Loucy (cell line): ENCODE measurements at regions not wholly inside any gene's neighbourhood (a gene's known extent, or its start where the extent isn't known, plus 50 kb on each side); places are given as distances from the start of the nearest gene placed in this dataset.
"Not testable (repeated sequence)": the region's sequence is repeated elsewhere in the genome, so short reads cannot be mapped to it uniquely, and the experiment has no call there.

Source experiments
- H2AFZ ChIP-seq: fragments of 200-600 bp; sonication (generic); 2 replicates; pipeline ENCODE4 v1.6.0; 2016; ENCODE audit warnings: antibody characterized with exemption, mild to moderate bottlenecking, low read length, moderate library complexity
- H3F3A ChIP-seq: fragments of 200-600 bp; 2 replicates; pipeline ENCODE4 v1.6.0; 2016; ENCODE audit warnings: antibody characterized with exemption, low read depth, mild to moderate bottlenecking
- H3K27me3 ChIP-seq: fragments of 200-600 bp; sonication (generic); 2 replicates; pipeline ENCODE4 v1.6.1; 2014; ENCODE audit warnings: low read length, mild to moderate bottlenecking; ENCODE audit not compliant: insufficient read depth, poor library complexity, severe bottlenecking
- H3K36me3 ChIP-seq: fragments of 200-600 bp; sonication (generic); 2 replicates; pipeline ENCODE4 v1.6.1; 2016; ENCODE audit warnings: low read length; ENCODE audit not compliant: insufficient read depth
- H3K4me1 ChIP-seq: fragments of 200-600 bp; sonication (generic); 2 replicates; pipeline ENCODE4 v1.5.1; 2014; ENCODE audit warnings: low read length, mild to moderate bottlenecking; ENCODE audit not compliant: insufficient read depth, poor library complexity, severe bottlenecking
- H3K4me2 ChIP-seq: fragments of 200-600 bp; sonication (generic); 2 replicates; pipeline ENCODE4 v1.6.0; 2014; ENCODE audit warnings: antibody characterized with exemption, low read length, low read depth, mild to moderate bottlenecking; ENCODE audit not compliant: poor library complexity, severe bottlenecking
- H3K4me3 ChIP-seq: fragments of 200-600 bp; sonication (generic); 2 replicates; pipeline ENCODE4 v1.5.1; 2014; ENCODE audit warnings: low read length, mild to moderate bottlenecking, mixed read lengths; ENCODE audit not compliant: poor library complexity, severe bottlenecking
- H3K79me2 ChIP-seq: fragments of 200-600 bp; sonication (generic); 2 replicates; pipeline ENCODE4 v1.6.1; 2014; ENCODE audit warnings: low read length; ENCODE audit not compliant: insufficient read depth
- H3K9ac ChIP-seq: fragments of 200-600 bp; sonication (generic); 2 replicates; pipeline ENCODE4 v1.6.0; 2014; ENCODE audit warnings: mild to moderate bottlenecking, low read depth, low read length, moderate library complexity; ENCODE audit not compliant: poor library complexity, severe bottlenecking
- H3K9me2 ChIP-seq: fragments of 200-600 bp; sonication (generic); replicated peaks from 2 replicates; pipeline ENCODE4 v1.6.1; 2016; ENCODE audit warnings: low read depth, low read length, mixed read lengths
- H3K9me3 ChIP-seq: fragments of 200-600 bp; sonication (generic); 2 replicates; pipeline ENCODE4 v1.6.1; 2014; ENCODE audit warnings: mild to moderate bottlenecking, antibody characterized with exemption, low read length, low read depth; ENCODE audit not compliant: insufficient read depth
- H4K20me1 ChIP-seq: fragments of 200-600 bp; sonication (generic); 2 replicates; pipeline ENCODE4 v1.6.0; 2014; ENCODE audit warnings: antibody characterized with exemption, low read length, mild to moderate bottlenecking; ENCODE audit not compliant: insufficient read depth, poor library complexity, severe bottlenecking
- EZH2phosphoT487 ChIP-seq: fragments of 200-600 bp; IDR thresholded peaks from 2 replicates; pipeline ENCODE4 v1.6.1; 2018; ENCODE audit warnings: antibody characterized with exemption, mild to moderate bottlenecking, moderate library complexity, borderline replicate concordance
- TF ChIP-seq, protein P1 (sequence below): fragments of 200-600 bp; sonication (generic); conservative IDR thresholded peaks from 2 replicates; pipeline ENCODE4 v1.5.1; 2014; ENCODE audit warnings: mild to moderate bottlenecking, antibody characterized with exemption, low read length

DNA sequence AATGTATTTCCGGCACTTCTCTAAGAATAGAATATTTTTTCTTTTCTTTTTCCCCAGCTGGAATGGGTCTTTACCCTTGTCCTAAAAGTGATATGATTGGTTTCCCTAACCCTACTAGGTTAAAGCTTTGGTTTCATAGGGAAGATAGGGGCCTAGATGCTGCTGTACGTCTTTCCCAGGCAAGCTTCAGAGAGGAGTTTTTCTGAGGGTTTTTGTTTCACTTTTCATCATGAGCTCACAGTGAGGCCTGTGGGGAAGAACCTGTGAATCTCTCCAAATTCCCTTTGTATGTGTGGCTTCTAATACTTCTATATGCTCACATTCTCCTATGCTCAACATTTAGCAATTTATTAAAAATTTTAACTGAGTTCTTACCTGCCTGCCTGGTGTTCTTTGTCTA lies 320.0 kb upstream of the PCDH18 start:
- Histone ChIP-seq H3K9me3 (no peaks in the 10 kb centered on the region), H3K4me3 (no peak overlapping the region), H3K79me2 (no peaks in the 10 kb centered on the region), H3K36me3 (no peaks in the 10 kb centered on the region), H3K4me2 (no peak overlapping the region), H3F3A (no peaks in the 10 kb centered on the region), H3K9me2 (no peaks in the 10 kb centered on the region), H3K4me1 (no peaks in the 10 kb centered on the region), H3K27me3 (no peaks in the 10 kb centered on the region), H4K20me1 (no peaks in the 10 kb centered on the region), H2AFZ (no peak overlapping the region), H3K9ac (no peak overlapping the region)
- no peak for TF ChIP-seq EZH2phosphoT487
- TF ChIP-seq, protein P1, sequence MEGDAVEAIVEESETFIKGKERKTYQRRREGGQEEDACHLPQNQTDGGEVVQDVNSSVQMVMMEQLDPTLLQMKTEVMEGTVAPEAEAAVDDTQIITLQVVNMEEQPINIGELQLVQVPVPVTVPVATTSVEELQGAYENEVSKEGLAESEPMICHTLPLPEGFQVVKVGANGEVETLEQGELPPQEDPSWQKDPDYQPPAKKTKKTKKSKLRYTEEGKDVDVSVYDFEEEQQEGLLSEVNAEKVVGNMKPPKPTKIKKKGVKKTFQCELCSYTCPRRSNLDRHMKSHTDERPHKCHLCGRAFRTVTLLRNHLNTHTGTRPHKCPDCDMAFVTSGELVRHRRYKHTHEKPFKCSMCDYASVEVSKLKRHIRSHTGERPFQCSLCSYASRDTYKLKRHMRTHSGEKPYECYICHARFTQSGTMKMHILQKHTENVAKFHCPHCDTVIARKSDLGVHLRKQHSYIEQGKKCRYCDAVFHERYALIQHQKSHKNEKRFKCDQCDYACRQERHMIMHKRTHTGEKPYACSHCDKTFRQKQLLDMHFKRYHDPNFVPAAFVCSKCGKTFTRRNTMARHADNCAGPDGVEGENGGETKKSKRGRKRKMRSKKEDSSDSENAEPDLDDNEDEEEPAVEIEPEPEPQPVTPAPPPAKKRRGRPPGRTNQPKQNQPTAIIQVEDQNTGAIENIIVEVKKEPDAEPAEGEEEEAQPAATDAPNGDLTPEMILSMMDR = no peak

DNA sequence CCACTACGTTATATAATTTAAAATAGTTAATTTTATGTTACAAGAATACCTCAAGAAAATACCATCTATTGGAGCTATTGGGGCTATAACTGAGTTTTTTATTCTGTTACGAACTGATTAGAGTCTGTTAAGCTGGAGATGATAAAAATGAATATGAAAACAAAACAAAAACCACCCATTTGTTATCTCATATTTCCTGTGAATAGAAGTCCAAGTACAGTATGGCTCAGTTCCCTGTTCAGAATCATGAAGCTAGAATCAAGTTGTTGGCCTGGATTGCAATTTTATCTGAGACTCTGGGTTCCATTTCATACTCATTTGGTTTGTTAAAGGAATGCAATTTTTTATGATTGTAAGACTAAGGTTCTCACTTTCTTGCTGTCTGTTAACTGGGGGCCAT lies 319.1 kb upstream of the PCDH18 start:
- Histone ChIP-seq H3K36me3 (no peaks in the 10 kb centered on the region), H3F3A (no peaks in the 10 kb centered on the region), H3K9me2 (no peaks in the 10 kb centered on the region), H3K4me2 (no peak overlapping the region), H3K79me2 (no peaks in the 10 kb centered on the region), H4K20me1 (no peaks in the 10 kb centered on the region), H3K4me1 (no peaks in the 10 kb centered on the region), H3K9ac (no peak overlapping the region), H3K9me3 (no peaks in the 10 kb centered on the region), H2AFZ (no peak overlapping the region), H3K4me3 (no peak overlapping the region), H3K27me3 (no peaks in the 10 kb centered on the region)
- TF ChIP-seq EZH2phosphoT487 = no peak
- TF ChIP-seq, protein P1 = no peak

DNA sequence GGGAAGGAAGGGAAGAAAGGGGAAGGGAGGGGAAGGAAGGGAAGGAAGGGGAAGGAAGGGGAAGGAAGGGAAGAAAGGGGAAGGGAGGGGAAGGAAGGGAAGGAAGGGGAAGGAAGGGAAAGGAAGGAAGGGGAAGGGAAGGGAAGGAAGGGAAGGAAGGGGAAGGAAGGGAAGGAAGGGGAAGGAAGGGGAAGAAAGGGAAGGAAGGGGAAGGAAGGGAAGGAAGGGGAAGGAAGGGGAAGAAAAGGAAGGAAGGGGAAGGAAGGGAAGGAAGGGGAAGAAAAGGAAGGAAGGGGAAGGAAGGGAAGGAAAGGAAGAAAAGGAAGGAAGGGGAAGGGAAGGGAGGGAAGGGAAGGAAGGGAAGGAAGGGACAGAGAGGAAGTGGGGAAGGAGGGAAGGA lies 295.7 kb upstream of the PCDH18 start:
- H3K4me3 ChIP-seq, H3K27me3 ChIP-seq, H2AFZ ChIP-seq, H3K79me2 ChIP-seq, H4K20me1 ChIP-seq, H3K4me2 ChIP-seq, H3K9me3 ChIP-seq, H3K36me3 ChIP-seq, H3K9ac ChIP-seq, H3K4me1 ChIP-seq, H3F3A ChIP-seq, H3K9me2 ChIP-seq: not testable (repeated sequence)

DNA sequence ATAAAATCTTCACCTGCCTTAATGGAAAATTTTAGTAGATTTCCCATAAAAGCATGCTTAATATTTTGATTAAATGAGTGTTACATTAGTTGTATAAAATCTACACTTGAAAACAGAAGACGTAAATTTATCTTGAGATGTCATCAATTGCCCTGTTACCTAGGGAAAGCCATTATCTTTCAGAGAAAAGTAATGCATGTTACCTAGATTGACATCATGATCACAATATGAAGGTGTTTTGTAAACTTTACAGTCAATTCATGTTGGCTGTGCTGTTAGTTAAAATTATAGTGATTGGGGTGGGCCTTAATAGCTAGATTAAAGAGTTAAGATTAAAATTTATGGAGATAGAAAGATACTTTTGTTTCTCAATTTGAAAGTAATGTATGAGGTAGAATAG lies 293.2 kb upstream of the PCDH18 start:
- Histone ChIP-seq H3K9ac (no peak overlapping the region), H3K9me3 (no peaks in the 10 kb centered on the region), H3K9me2 (no peaks in the 10 kb centered on the region), H3K4me3 (no peak overlapping the region), H3K4me1 (no peaks in the 10 kb centered on the region), H3F3A (no peaks in the 10 kb centered on the region), H2AFZ (no peak overlapping the region), H3K36me3 (no peaks in the 10 kb centered on the region), H3K4me2 (no peak overlapping the region), H4K20me1 (no peaks in the 10 kb centered on the region), H3K27me3 (no peaks in the 10 kb centered on the region), H3K79me2 (no peaks in the 10 kb centered on the region)
- TF ChIP-seq EZH2phosphoT487 = no peak
- TF ChIP-seq, protein P1 = no peak
